ENCODE measurements at regions not wholly inside any gene's neighbourhood (a gene's known extent, or its start where the extent isn't known, plus 50 kb on each side); places are given as distances from the start of the nearest gene placed in this dataset.

DNA sequence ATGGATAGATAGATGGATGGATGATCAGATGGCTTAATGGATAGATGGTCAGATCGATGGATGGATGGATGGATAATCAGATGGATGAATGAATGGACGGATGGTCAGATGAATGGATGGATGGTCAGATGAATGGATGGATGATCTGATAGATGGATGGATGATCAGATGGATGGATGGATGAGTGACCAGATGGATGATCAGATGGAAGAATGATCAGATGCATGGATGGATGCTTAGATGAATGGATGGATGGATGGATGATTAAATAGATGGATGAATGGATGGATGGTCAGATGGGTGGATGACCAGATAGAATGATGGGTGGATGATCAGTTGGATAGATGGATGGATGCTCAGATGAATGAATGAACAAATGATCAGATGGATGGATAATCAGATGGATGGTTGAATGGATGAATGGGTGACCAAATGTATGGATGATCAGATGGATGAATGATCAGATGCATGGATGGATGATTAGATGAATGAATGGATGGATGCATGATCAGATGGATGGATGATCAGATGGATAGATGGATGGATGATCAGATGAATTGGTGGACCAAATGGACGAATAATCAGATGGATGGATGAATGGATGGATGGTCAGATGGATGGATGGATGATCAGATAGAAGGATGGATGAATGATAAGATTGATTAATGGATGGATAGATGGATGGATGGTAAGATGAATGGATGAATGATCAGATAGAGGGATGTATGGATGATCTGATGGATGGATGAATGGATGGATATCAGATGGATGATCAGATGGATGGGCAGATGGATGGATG lies 205.1 kb downstream of the TEX29 start:
- no peak for DNase-seq (ENCODE audit: low read depth)
- H3K4me3 ChIP-seq (ENCODE audit: control insufficient read depth, low read depth, low read length), result no peak overlapping the region

DNA sequence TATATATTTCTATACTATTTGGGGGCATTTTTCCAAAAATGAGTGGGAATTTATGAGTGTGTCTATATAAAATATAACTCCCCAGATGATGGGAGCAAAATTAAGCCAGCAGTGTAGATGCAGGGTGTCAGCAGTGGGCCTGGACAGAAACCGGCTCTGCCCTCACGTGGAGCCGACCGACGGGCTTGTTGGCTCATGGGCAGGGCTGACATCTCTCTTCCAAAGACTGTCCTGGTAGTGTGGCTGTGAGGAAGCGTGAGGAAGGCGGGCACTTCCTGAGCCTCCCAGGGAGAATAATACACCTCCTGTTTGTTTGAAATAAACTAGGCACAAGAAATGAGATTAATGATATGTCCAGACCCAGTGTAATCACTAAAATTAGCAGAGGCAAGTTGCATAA lies 206.5 kb downstream of the TEX29 start:
- no peak overlapping the region for H3K4me3 ChIP-seq (ENCODE audit: control insufficient read depth, low read depth, low read length)
- no peak for DNase-seq (ENCODE audit: low read depth)
- TF ChIP-seq, protein P1, sequence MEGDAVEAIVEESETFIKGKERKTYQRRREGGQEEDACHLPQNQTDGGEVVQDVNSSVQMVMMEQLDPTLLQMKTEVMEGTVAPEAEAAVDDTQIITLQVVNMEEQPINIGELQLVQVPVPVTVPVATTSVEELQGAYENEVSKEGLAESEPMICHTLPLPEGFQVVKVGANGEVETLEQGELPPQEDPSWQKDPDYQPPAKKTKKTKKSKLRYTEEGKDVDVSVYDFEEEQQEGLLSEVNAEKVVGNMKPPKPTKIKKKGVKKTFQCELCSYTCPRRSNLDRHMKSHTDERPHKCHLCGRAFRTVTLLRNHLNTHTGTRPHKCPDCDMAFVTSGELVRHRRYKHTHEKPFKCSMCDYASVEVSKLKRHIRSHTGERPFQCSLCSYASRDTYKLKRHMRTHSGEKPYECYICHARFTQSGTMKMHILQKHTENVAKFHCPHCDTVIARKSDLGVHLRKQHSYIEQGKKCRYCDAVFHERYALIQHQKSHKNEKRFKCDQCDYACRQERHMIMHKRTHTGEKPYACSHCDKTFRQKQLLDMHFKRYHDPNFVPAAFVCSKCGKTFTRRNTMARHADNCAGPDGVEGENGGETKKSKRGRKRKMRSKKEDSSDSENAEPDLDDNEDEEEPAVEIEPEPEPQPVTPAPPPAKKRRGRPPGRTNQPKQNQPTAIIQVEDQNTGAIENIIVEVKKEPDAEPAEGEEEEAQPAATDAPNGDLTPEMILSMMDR (IDR thresholded peaks at IDR 0.05; ENCODE audit: control insufficient read depth, insufficient read depth, low read depth, low read length, missing control alignments), result no peak

More for the DNA sequence above, 205.1 kb downstream of the TEX29 start:
- TF ChIP-seq, protein P1 (IDR thresholded peaks at IDR 0.05; ENCODE audit: control insufficient read depth, insufficient read depth, low read depth, low read length, missing control alignments), result no peak

DNA sequence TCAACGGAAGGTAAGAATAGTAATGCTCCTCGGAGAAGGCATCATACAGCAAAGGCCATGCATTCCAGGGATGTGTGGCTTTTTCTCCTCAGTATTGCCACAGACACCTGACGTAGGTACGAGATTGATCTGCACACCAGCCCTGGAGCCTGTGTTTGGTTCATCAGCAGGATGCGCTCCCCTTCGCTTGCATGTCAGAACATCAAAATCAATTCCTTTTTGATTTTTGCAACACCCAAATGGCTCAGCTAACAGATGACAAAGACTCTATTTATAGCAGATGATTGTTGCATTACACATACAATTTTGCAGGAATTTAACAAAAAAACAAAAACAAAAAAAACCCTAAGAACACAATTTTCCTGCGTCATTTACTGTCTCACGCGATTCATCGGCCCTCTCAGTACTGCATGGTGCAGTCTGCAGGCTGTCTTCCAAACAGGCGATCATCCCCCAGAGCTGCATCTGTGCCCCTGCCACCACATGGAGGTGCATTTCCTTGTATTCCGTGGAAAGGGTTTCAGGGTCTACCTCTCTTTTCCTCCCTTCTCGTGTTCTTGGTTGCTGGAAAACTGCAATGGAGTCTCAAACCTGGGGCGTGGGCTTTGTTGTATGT lies 207.3 kb downstream of the TEX29 start:
- DNase-seq (ENCODE audit: low read depth), result no peak
- TF ChIP-seq, protein P1 (IDR thresholded peaks at IDR 0.05; ENCODE audit: control insufficient read depth, insufficient read depth, low read depth, low read length, missing control alignments), result no peak

DNA sequence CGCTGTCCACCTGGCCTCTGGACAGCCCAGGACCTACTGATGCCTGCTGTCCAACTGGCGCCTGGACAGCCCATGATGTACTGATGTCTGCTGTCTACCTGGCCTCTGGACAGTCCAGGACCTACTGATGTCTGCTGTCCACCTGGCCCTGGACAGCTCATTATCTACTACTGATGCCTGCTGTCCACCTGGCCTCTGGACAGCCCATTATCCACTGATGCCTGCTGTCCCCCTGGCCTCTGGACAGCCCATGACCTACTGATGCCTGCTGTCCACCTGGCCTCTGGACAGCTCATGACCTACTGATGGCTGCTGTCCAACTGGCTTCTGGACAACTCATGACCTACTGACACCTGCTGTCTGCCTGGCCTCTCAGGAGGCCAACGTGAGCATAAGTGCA lies 208.1 kb downstream of the TEX29 start:
- TF ChIP-seq, protein P1 (IDR thresholded peaks at IDR 0.05; ENCODE audit: control insufficient read depth, insufficient read depth, low read depth, low read length, missing control alignments), result no peak
- DNase-seq (ENCODE audit: low read depth), result no peak
- no peak overlapping the region for H3K4me3 ChIP-seq (ENCODE audit: control insufficient read depth, low read depth, low read length)

More for the DNA sequence above, 207.3 kb downstream of the TEX29 start:
- H3K4me3 ChIP-seq (ENCODE audit: control insufficient read depth, low read depth, low read length), result no peak overlapping the region

DNA sequence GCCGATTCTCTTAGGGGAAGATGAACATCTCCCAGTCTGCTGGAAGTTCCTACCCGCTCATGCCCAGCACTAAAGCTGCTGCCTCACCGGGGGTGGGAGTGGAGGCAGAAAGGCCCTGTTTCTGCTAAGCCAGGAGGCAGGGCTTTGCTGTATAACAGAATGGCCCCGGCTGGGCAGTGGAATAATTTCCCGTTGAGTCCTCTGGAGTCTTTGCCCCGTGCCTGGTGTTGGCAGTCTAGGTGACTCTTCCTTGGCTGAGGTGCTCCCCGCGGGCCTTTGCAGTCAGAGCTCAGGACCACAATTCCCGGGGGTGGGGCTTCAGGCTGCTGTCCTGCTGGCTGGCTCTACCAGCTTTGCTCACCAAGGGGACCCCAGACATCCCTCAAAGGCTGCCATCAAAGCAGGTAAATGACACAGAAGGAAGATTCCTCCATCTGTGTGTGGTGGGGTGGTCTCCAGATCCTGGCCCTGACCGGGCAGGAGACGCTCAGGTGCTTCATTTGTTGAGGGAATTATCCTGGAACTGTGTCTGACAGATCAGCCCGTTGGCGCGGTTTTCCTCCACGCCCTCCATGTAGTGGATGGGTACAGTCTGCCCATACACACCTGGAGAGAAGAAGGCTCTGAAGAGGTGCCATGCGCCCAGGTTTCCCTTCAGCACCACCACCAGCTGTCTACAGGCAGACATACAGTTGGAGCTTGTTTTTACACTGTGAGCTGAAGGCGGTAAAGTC lies 209.9 kb downstream of the TEX29 start:
- no peak for DNase-seq (ENCODE audit: low read depth)
- H3K4me3 ChIP-seq (ENCODE audit: control insufficient read depth, low read depth, low read length), result no peak overlapping the region
- TF ChIP-seq, protein P1 (IDR thresholded peaks at IDR 0.05; ENCODE audit: control insufficient read depth, insufficient read depth, low read depth, low read length, missing control alignments), result no peak

DNA sequence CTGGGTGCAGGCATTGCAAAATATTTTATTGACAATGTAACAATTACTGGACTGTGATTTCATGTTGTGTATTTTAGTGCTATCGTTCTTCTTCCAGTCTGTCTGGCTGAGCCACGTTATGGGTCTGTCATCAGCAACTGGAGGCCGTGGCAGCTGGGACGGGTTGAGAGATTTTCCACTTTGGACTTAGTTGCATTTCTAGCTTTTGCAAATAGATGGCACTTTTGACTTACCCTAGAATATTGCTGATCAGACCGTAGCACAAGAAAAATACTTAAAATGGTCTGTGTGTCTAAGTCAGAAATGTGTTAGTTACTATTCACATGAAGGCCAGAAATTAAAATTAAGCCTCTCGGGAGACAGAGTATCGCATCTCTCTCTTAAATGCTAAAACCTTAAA lies 211.1 kb downstream of the TEX29 start:
- TF ChIP-seq, protein P1 (IDR thresholded peaks at IDR 0.05; ENCODE audit: control insufficient read depth, insufficient read depth, low read depth, low read length, missing control alignments), result no peak
- DNase-seq (ENCODE audit: low read depth), result no peak
- no peak overlapping the region for H3K4me3 ChIP-seq (ENCODE audit: control insufficient read depth, low read depth, low read length)

Measured in AG09309 (cell line).